Panc1 (cell line): ENCODE measurements at regions not wholly inside any gene's neighbourhood (a gene's known extent, or its start where the extent isn't known, plus 50 kb on each side); places are given as distances from the start of the nearest gene placed in this dataset.

Experiments used
- ATAC-seq: fragments of 200-7000 bp; cut with Tn5 transposase; 2 replicates; pipeline ENCODE4 v1.9.1; 2020; ENCODE audit warnings: mild to moderate bottlenecking, moderate library complexity
- BruUV-seq: library from RNA; stranded (reverse); fragments of 400-500 nt; replicated peaks from 2 replicates; lab custom pipeline; 2021; lab: Mats Ljungman, UMichigan
- CTCF ChIA-PET: fragments of 300-600 bp; sonication (Branson Sonifier 250); formaldehyde crosslinking; loops from one replicate; lab custom pipeline; 2022; ENCODE audit warnings: antibody characterized with exemption; lab: Charles Lee
- POLR2A ChIA-PET: fragments of 300-600 bp; sonication (Branson Sonifier 250); formaldehyde crosslinking; loops from one replicate; lab custom pipeline; 2022; ENCODE audit warnings: antibody characterized with exemption; lab: Charles Lee
- DNase-seq: peaks from one replicate; pipeline ENCODE4 v3.0.0-alpha.2; 2010; ENCODE audit warnings: low read depth, low spot score
- H3K27ac ChIP-seq: 2 replicates; pipeline ENCODE4 v1.5.1; 2011; ENCODE audit warnings: mild to moderate bottlenecking, low read length, inconsistent platforms
- H3K27me3 ChIP-seq: fragments of 200-500 bp; sonication (Bioruptor generic); 2 replicates; pipeline ENCODE4 v1.6.0; 2014; ENCODE audit warnings: low read length, inconsistent platforms; ENCODE audit not compliant: control insufficient read depth, insufficient read depth
- H3K36me3 ChIP-seq: fragments of 200-500 bp; sonication (Bioruptor generic); 2 replicates; pipeline ENCODE4 v1.5.1; 2014; ENCODE audit warnings: inconsistent platforms, mild to moderate bottlenecking, low read length, moderate library complexity; ENCODE audit not compliant: control insufficient read depth, insufficient read depth
- H3K4me1 ChIP-seq: 2 replicates; pipeline ENCODE4 v1.5.1; 2011; ENCODE audit warnings: inconsistent platforms, mild to moderate bottlenecking, low read length, moderate library complexity; ENCODE audit not compliant: control insufficient read depth, insufficient read depth
- H3K4me3 ChIP-seq, 2 experiments: 2 replicates each; pipeline ENCODE4 v1.5.1; 2011 to 2012; ENCODE audit warnings: low read depth in 2 of 2, low read length in 2 of 2, mild to moderate bottlenecking in 2 of 2, inconsistent platforms in 1 of 2, moderate library complexity in 1 of 2
- H3K9me3 ChIP-seq: fragments of 200-500 bp; sonication (Bioruptor generic); 2 replicates; pipeline ENCODE4 v1.5.1; 2014; ENCODE audit warnings: low read depth, mild to moderate bottlenecking, inconsistent platforms, low read length, moderate library complexity; ENCODE audit not compliant: control insufficient read depth, insufficient read depth
- CTCF ChIP-seq: fragments of 450-650 bp; IDR thresholded peaks from 2 replicates; pipeline ENCODE4 v1.5.1; 2017; ENCODE audit warnings: mild to moderate bottlenecking
- POLR2AphosphoS5 ChIP-seq: IDR thresholded peaks from 2 replicates; pipeline ENCODE4 v1.6.1; 2012; ENCODE audit warnings: mild to moderate bottlenecking, low read depth, low read length, moderate library complexity
- SIN3A ChIP-seq: IDR thresholded peaks from 2 replicates; pipeline ENCODE4 v1.6.1; 2012; ENCODE audit warnings: low read depth, mild to moderate bottlenecking, low read length, moderate library complexity, borderline replicate concordance; ENCODE audit not compliant: insufficient read depth
- TCF7L2 ChIP-seq: IDR thresholded peaks from 2 replicates; pipeline ENCODE4 v1.6.1; 2011; ENCODE audit warnings: mild to moderate bottlenecking, low read depth, low read length, inconsistent platforms
- in situ Hi-C: cut with HindIII; loops from 2 replicates; pipeline ENCODE4 v1.10.0; 2016; ENCODE audit warnings: low sequenced_read_pairs, low pct_unique_long_range_greater_than_20kb
- intact Hi-C: fragments of 100-400 bp; cut with micrococcal nuclease; formaldehyde crosslinking; loops from one replicate; pipeline ENCODE4 v1.10.0; 2022; ENCODE audit not compliant: unreplicated experiment
- TF ChIP-seq, protein P1 (sequence below), 2 experiments: IDR thresholded peaks; 2 replicates each; pipeline ENCODE4 v1.6.1; 2011 to 2012; ENCODE audit warnings: low read depth in 2 of 2, control low read depth in 1 of 2, low read length in 1 of 2, mild to moderate bottlenecking in 1 of 2, moderate library complexity in 1 of 2; ENCODE audit not compliant: insufficient read depth in 1 of 2

GRCh38 chr3:4008205-4008604 lies 209.0 kb downstream of the LRRN1 start:
- DNase-seq, result no peak
- Histone ChIP-seq H3K9me3 (no peaks in the 10 kb centered on the region), H3K27ac (no peak overlapping the region), H3K4me1 (no peaks in the 10 kb centered on the region), H3K36me3 (no peaks in the 10 kb centered on the region), H3K27me3 (no peaks in the 10 kb centered on the region), H3K4me3 (no peak overlapping the region)
- in situ Hi-C loops, result no loop called here
- CTCF ChIA-PET, result no interaction called here
- POLR2A ChIA-PET, result no interaction called here
- ATAC-seq, result no peak
- BruUV-seq, result no TSS peak
- intact Hi-C loops, result loop anchor here (10.0 kb wide), 1 partner anchor 267 kb away; no protein-coding TSS in a partner anchor
- TF ChIP-seq CTCF (no peak), POLR2AphosphoS5 (no peak), TCF7L2 (no peak), SIN3A (no peak)
- TF ChIP-seq, protein P1, sequence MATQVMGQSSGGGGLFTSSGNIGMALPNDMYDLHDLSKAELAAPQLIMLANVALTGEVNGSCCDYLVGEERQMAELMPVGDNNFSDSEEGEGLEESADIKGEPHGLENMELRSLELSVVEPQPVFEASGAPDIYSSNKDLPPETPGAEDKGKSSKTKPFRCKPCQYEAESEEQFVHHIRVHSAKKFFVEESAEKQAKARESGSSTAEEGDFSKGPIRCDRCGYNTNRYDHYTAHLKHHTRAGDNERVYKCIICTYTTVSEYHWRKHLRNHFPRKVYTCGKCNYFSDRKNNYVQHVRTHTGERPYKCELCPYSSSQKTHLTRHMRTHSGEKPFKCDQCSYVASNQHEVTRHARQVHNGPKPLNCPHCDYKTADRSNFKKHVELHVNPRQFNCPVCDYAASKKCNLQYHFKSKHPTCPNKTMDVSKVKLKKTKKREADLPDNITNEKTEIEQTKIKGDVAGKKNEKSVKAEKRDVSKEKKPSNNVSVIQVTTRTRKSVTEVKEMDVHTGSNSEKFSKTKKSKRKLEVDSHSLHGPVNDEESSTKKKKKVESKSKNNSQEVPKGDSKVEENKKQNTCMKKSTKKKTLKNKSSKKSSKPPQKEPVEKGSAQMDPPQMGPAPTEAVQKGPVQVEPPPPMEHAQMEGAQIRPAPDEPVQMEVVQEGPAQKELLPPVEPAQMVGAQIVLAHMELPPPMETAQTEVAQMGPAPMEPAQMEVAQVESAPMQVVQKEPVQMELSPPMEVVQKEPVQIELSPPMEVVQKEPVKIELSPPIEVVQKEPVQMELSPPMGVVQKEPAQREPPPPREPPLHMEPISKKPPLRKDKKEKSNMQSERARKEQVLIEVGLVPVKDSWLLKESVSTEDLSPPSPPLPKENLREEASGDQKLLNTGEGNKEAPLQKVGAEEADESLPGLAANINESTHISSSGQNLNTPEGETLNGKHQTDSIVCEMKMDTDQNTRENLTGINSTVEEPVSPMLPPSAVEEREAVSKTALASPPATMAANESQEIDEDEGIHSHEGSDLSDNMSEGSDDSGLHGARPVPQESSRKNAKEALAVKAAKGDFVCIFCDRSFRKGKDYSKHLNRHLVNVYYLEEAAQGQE (IDR thresholded peaks at IDR 0.05; ENCODE audit: insufficient read depth in 1 of 2, low read depth in 2 of 2, low read length in 1 of 2), result no peak

GRCh38 chr3:4011166-4011565 lies 211.9 kb downstream of the LRRN1 start:
- TF ChIP-seq POLR2AphosphoS5, result no peak
- no peak for TF ChIP-seq SIN3A
- no peak for TF ChIP-seq CTCF
- TF ChIP-seq, protein P1 (IDR thresholded peaks at IDR 0.05; ENCODE audit: insufficient read depth in 1 of 2, low read depth in 2 of 2, low read length in 1 of 2), result no peak
- no peak for TF ChIP-seq TCF7L2
- H3K4me1 ChIP-seq, result no peaks in the 10 kb centered on the region
- DNase-seq (no peak), ATAC-seq (no peak)
- intact Hi-C loops (no loop called here), in situ Hi-C loops (no loop called here)
- no peaks in the 10 kb centered on the region for H3K27me3 ChIP-seq
- H3K4me3 ChIP-seq, result no peak overlapping the region
- no peaks in the 10 kb centered on the region for H3K36me3 ChIP-seq
- ChIA-PET POLR2A (no interaction called here), CTCF (no interaction called here)
- H3K9me3 ChIP-seq, result no peaks in the 10 kb centered on the region
- BruUV-seq, result no TSS peak
- H3K27ac ChIP-seq, result no peak overlapping the region
